WERI-Rb-1 (cell line): ENCODE measurements at regions not wholly inside any gene's neighbourhood (a gene's known extent, or its start where the extent isn't known, plus 50 kb on each side); places are given as distances from the start of the nearest gene placed in this dataset.

Experiments
- DNase-seq: peaks from one replicate; pipeline ENCODE4 v3.0.0-alpha.2; 2020
- H3K27ac ChIP-seq: fragments of 250-450 bp; sonication (Bioruptor Pico); 2 replicates; pipeline ENCODE4 v1.5.1; 2020; ENCODE audit warnings: mild to moderate bottlenecking, moderate library complexity
- H3K27me3 ChIP-seq: fragments of 250-450 bp; sonication (Bioruptor Pico); 2 replicates; pipeline ENCODE4 v1.5.1; 2021; ENCODE audit warnings: mild to moderate bottlenecking, low read depth, moderate library complexity; ENCODE audit not compliant: insufficient read depth, severe bottlenecking
- H3K36me3 ChIP-seq: fragments of 250-450 bp; sonication (Bioruptor Pico); 2 replicates; pipeline ENCODE4 v1.5.1; 2020; ENCODE audit warnings: mild to moderate bottlenecking, moderate library complexity
- H3K4me3 ChIP-seq: 2 replicates; pipeline ENCODE4 v1.5.1; 2011; ENCODE audit warnings: low read depth, mild to moderate bottlenecking, control low read depth, low read length
- H3K9me3 ChIP-seq: fragments of 250-450 bp; sonication (Bioruptor Pico); 2 replicates; pipeline ENCODE4 v1.5.1; 2021; ENCODE audit warnings: mild to moderate bottlenecking, moderate library complexity; ENCODE audit not compliant: severe bottlenecking
- CTCF ChIP-seq: IDR thresholded peaks from 2 replicates; pipeline ENCODE4 v1.5.1; 2011; ENCODE audit warnings: low read depth, mild to moderate bottlenecking, control low read depth, inconsistent platforms, low read length

GRCh38 chr7:20050241-20050966 lies 166.8 kb downstream of the MACC1 start:
- H3K36me3 ChIP-seq, result no peaks in the 10 kb centered on the region
- DNase-seq, result no peak
- no peak overlapping the region for H3K27ac ChIP-seq
- H3K9me3 ChIP-seq, result no peaks in the 10 kb centered on the region
- TF ChIP-seq CTCF, result no peak
- no peaks in the 10 kb centered on the region for H3K27me3 ChIP-seq
- no peak overlapping the region for H3K4me3 ChIP-seq

- Histone ChIP-seq H3K27me3 (no peaks in the 10 kb centered on the region), H3K27ac (no peak overlapping the region), H3K4me3 (no peak overlapping the region), H3K9me3 (no peaks in the 10 kb centered on the region), H3K36me3 (no peaks in the 10 kb centered on the region)
- DNase-seq, result no peak
- no peak for TF ChIP-seq CTCF
Observed at GRCh38 chr7:20038676-20039075, 178.5 kb downstream of the MACC1 start.

- H3K36me3 ChIP-seq, result no peaks in the 10 kb centered on the region
- H3K9me3 ChIP-seq, result no peaks in the 10 kb centered on the region
- H3K4me3 ChIP-seq, result no peak overlapping the region
- H3K27ac ChIP-seq, result no peak overlapping the region
- no peak for DNase-seq
- no peaks in the 10 kb centered on the region for H3K27me3 ChIP-seq
- TF ChIP-seq CTCF, result no peak
Observed at GRCh38 chr7:20035279-20035875, 181.8 kb downstream of the MACC1 start.

GRCh38 chr7:20033621-20034400 lies 183.4 kb downstream of the MACC1 start:
- Histone ChIP-seq H3K27ac (no peak overlapping the region), H3K27me3 (no peaks in the 10 kb centered on the region), H3K4me3 (no peak overlapping the region), H3K36me3 (no peaks in the 10 kb centered on the region), H3K9me3 (no peaks in the 10 kb centered on the region)
- no peak for DNase-seq
- TF ChIP-seq CTCF, result no peak

GRCh38 chr7:20032741-20033140 lies 184.4 kb downstream of the MACC1 start:
- Histone ChIP-seq H3K36me3 (no peaks in the 10 kb centered on the region), H3K27ac (no peak overlapping the region), H3K9me3 (no peaks in the 10 kb centered on the region), H3K4me3 (no peak overlapping the region), H3K27me3 (no peaks in the 10 kb centered on the region)
- TF ChIP-seq CTCF, result no peak
- no peak for DNase-seq
